ENCODE measurements at regions not wholly inside any gene's neighbourhood (a gene's known extent, or its start where the extent isn't known, plus 50 kb on each side); places are given as distances from the start of the nearest gene placed in this dataset.

DNA sequence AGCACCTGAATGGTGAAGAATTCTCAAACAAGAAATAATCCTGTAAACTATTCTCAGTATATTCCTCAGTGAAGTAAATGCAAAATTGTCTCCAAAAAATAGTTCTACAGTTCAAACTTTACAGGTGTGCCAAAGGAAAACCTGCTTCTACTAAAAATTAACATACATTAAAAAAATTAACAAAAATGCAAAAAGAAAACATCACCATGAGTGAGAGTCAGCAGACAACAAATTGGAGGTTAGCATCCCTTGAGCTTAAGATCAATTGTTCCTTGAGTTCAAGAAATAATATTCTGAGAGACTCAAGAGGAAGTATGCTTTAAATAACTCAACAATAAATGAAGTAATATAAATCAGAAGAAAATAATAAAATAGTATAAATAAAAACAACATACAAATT, 278.4 kb upstream of the MME start:
- no peaks in the 10 kb centered on the region for H3K9me3 ChIP-seq (ENCODE audit: control insufficient read depth, insufficient read depth, low read length)
- no peak overlapping the region for H3K4me3 Mint-ChIP-seq
- H3K36me3 Mint-ChIP-seq: no peaks in the 10 kb centered on the region
- peaks cover 11 to 17% of the 10 kb centered on the region in 2 donors for H3K9me3 Mint-ChIP-seq
- H3K4me3 ChIP-seq (ENCODE audit: low read length): no peak overlapping the region
- H3K36me3 ChIP-seq (ENCODE audit: control insufficient read depth, insufficient read depth, low read length): no peaks in the 10 kb centered on the region
- intact Hi-C loops (cut with micrococcal nuclease): no loop called here
- no peaks in the 10 kb centered on the region for H3K27me3 ChIP-seq (ENCODE audit: control insufficient read depth, insufficient read depth, low read length)
- H3K4me1 Mint-ChIP-seq: no peaks in the 10 kb centered on the region
- no peak for ATAC-seq
- TF ChIP-seq, protein P1, sequence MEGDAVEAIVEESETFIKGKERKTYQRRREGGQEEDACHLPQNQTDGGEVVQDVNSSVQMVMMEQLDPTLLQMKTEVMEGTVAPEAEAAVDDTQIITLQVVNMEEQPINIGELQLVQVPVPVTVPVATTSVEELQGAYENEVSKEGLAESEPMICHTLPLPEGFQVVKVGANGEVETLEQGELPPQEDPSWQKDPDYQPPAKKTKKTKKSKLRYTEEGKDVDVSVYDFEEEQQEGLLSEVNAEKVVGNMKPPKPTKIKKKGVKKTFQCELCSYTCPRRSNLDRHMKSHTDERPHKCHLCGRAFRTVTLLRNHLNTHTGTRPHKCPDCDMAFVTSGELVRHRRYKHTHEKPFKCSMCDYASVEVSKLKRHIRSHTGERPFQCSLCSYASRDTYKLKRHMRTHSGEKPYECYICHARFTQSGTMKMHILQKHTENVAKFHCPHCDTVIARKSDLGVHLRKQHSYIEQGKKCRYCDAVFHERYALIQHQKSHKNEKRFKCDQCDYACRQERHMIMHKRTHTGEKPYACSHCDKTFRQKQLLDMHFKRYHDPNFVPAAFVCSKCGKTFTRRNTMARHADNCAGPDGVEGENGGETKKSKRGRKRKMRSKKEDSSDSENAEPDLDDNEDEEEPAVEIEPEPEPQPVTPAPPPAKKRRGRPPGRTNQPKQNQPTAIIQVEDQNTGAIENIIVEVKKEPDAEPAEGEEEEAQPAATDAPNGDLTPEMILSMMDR (IDR thresholded peaks at IDR 0.05): no peak
- DNase-seq: no peak
- no peaks in the 10 kb centered on the region for H3K27me3 Mint-ChIP-seq (ENCODE audit: low read depth in 2 of 2)
- no peak overlapping the region for H3K27ac ChIP-seq (ENCODE audit: low read length)
- H3K4me1 ChIP-seq (ENCODE audit: control insufficient read depth, insufficient read depth, low read length): no peaks in the 10 kb centered on the region
- no peak overlapping the region for H3K27ac Mint-ChIP-seq

DNA sequence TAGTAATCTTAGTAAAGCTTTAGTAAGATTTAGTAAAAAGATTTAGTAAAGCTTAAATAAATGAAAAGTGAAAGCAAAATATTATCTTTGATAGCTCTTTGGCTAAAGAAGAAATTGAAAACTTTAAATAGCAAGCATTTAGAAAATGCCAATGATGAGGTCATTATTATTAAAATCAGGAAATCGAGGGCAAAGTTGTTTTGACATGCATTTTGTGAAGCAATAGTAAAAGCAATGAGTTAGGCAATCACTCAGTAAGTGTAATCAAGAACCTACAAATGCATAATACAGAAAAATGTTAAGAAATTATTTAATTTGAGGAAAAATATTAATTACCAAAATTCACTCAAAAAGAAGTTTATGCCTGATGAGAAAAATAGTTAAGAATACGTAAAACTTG, 280.3 kb upstream of the MME start:
- no peaks in the 10 kb centered on the region for H3K36me3 ChIP-seq (ENCODE audit: control insufficient read depth, insufficient read depth, low read length)
- intact Hi-C loops (cut with micrococcal nuclease): no loop called here
- H3K4me1 Mint-ChIP-seq: no peaks in the 10 kb centered on the region
- TF ChIP-seq, protein P1 (IDR thresholded peaks at IDR 0.05): no peak
- H3K9me3 ChIP-seq (ENCODE audit: control insufficient read depth, insufficient read depth, low read length): no peaks in the 10 kb centered on the region
- H3K4me3 Mint-ChIP-seq: no peak overlapping the region
- H3K4me3 ChIP-seq (ENCODE audit: low read length): no peak overlapping the region
- no CpG with 5 or more reads among the region's 2 CpGs for WGBS (ENCODE audit: insufficient coverage)
- no peak for ATAC-seq
- H3K27me3 ChIP-seq (ENCODE audit: control insufficient read depth, insufficient read depth, low read length): no peaks in the 10 kb centered on the region
- peaks cover 2 to 6% of the 10 kb centered on the region in 2 donors for H3K9me3 Mint-ChIP-seq
- no peaks in the 10 kb centered on the region for H3K4me1 ChIP-seq (ENCODE audit: control insufficient read depth, insufficient read depth, low read length)
- DNase-seq: no peak
- H3K27ac ChIP-seq (ENCODE audit: low read length): no peak overlapping the region
- no peaks in the 10 kb centered on the region for H3K27me3 Mint-ChIP-seq (ENCODE audit: low read depth in 2 of 2)
- no peak overlapping the region for H3K27ac Mint-ChIP-seq
- no peaks in the 10 kb centered on the region for H3K36me3 Mint-ChIP-seq

GRCh38 chr3:154795582-154795981, 284.5 kb upstream of the MME start:
- intact Hi-C loops (cut with micrococcal nuclease): no loop called here
- Mint-ChIP-seq H3K9me3 (no peaks in the 10 kb centered on the region), H3K4me3 (no peak overlapping the region), H3K27me3 (ENCODE audit: low read depth in 2 of 2) (no peaks in the 10 kb centered on the region), H3K36me3 (no peaks in the 10 kb centered on the region), H3K4me1 (no peaks in the 10 kb centered on the region), H3K27ac (no peak overlapping the region)
- TF ChIP-seq, protein P1 (IDR thresholded peaks at IDR 0.05): no peak
- ATAC-seq: no peak
- no peaks in the 10 kb centered on the region for H3K27me3 ChIP-seq (ENCODE audit: control insufficient read depth, insufficient read depth, low read length)
- H3K4me1 ChIP-seq (ENCODE audit: control insufficient read depth, insufficient read depth, low read length): no peaks in the 10 kb centered on the region
- DNase-seq: no peak
- H3K9me3 ChIP-seq (ENCODE audit: control insufficient read depth, insufficient read depth, low read length): no peaks in the 10 kb centered on the region
- H3K36me3 ChIP-seq (ENCODE audit: control insufficient read depth, insufficient read depth, low read length): no peaks in the 10 kb centered on the region
- WGBS (ENCODE audit: insufficient coverage): 47% methylated on average over 2 of the region's 2 CpGs
- no peak overlapping the region for H3K4me3 ChIP-seq (ENCODE audit: low read length)
- H3K27ac ChIP-seq (ENCODE audit: low read length): no peak overlapping the region

- Histone ChIP-seq H3K4me1 (ENCODE audit: control insufficient read depth, insufficient read depth, low read length) (no peaks in the 10 kb centered on the region), H3K36me3 (ENCODE audit: control insufficient read depth, insufficient read depth, low read length) (no peaks in the 10 kb centered on the region), H3K9me3 (ENCODE audit: control insufficient read depth, insufficient read depth, low read length) (no peaks in the 10 kb centered on the region), H3K27ac (ENCODE audit: low read length) (no peak overlapping the region), H3K27me3 (ENCODE audit: control insufficient read depth, insufficient read depth, low read length) (no peaks in the 10 kb centered on the region), H3K4me3 (ENCODE audit: low read length) (no peak overlapping the region)
- TF ChIP-seq, protein P1 (IDR thresholded peaks at IDR 0.05): no peak
- no peaks in the 10 kb centered on the region for H3K4me1 Mint-ChIP-seq
- H3K27me3 Mint-ChIP-seq (ENCODE audit: low read depth in 2 of 2): no peaks in the 10 kb centered on the region
- intact Hi-C loops (cut with micrococcal nuclease): no loop called here
- no peak overlapping the region for H3K4me3 Mint-ChIP-seq
- H3K9me3 Mint-ChIP-seq: no peaks in the 10 kb centered on the region
- no peaks in the 10 kb centered on the region for H3K36me3 Mint-ChIP-seq
- ATAC-seq (no peak), DNase-seq (no peak)
- H3K27ac Mint-ChIP-seq: no peak overlapping the region
These were observed 285.2 kb upstream of the MME start for GRCh38 chr3:154794814-154795445.
